ENCODE measurements at regions not wholly inside any gene's neighbourhood (a gene's known extent, or its start where the extent isn't known, plus 50 kb on each side); places are given as distances from the start of the nearest gene placed in this dataset.
A peak's percentile ranks its signal among the peaks of the same experiment; 100 is the strongest.

DNA sequence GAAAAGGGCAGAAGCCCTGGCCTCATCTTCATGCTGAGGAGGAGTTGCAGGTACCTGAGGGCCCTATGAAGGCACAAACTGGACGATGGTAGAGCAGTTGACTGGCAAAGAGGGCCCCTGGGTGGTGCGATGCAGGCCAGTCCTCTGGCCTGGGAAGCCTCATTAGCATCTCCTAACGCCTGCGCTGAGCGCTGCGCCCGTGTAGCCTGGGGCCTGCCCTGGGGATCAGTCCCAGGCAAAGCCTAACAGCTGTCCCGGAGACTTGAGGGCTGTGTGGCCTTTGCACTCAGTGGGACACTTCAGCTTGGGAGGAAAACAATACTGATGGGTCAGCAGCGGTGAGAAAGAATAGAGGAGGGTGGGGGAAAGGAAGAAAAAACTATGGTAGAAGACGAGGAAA lies 187.7 kb downstream of the RAP2A start:
- no peaks in the 10 kb centered on the region for H3K9me3 ChIP-seq
- ChIA-PET CTCF (interaction anchor here (1.4 kb wide), 1 partner anchor 10 kb away, joined by 3 read pairs; no protein-coding TSS in a partner anchor), POLR2A (no interaction called here)
- H3K9ac ChIP-seq, result no peak overlapping the region
- H3K27ac ChIP-seq (ENCODE audit: low read depth in 2 of 2, low read length in 1 of 2), result no peak overlapping the region
- no peak for DNase-seq
- no peaks in the 10 kb centered on the region for H3F3A ChIP-seq (replicated peaks; ENCODE audit: insufficient read depth)
- H3K36me3 ChIP-seq (replicated peaks in 1 of 2; ENCODE audit: control insufficient read depth in 1 of 2, insufficient read depth in 2 of 2, low read length in 1 of 2), result no peaks in the 10 kb centered on the region
- no peaks in the 10 kb centered on the region for H3K9me2 ChIP-seq
- H3K4me3 ChIP-seq (ENCODE audit: low read depth in 2 of 2, low read length in 1 of 2), result no peak overlapping the region
- TF ChIP-seq ELF1 (IDR thresholded peaks at IDR 0.05), result no peak
- H2AFZ ChIP-seq (ENCODE audit: low read depth), result no peak overlapping the region
- no peaks in the 10 kb centered on the region for H3K79me2 ChIP-seq (ENCODE audit: insufficient read depth)
- H3K27me3 ChIP-seq (ENCODE audit: insufficient read depth), result no peaks in the 10 kb centered on the region; the same call in 1 of the 2 replicates
- H3K4me2 ChIP-seq, result no peak overlapping the region
- 47% methylated on average over 7 of the region's 10 CpGs for WGBS (ENCODE audit: low lambda C conversion rate)
- no peaks in the 10 kb centered on the region for H3K4me1 ChIP-seq (ENCODE audit: control insufficient read depth in 1 of 2, insufficient read depth in 2 of 2, low read depth in 1 of 2, low read length in 1 of 2)
- H4K20me1 ChIP-seq (ENCODE audit: insufficient read depth), result no peaks in the 10 kb centered on the region

DNA sequence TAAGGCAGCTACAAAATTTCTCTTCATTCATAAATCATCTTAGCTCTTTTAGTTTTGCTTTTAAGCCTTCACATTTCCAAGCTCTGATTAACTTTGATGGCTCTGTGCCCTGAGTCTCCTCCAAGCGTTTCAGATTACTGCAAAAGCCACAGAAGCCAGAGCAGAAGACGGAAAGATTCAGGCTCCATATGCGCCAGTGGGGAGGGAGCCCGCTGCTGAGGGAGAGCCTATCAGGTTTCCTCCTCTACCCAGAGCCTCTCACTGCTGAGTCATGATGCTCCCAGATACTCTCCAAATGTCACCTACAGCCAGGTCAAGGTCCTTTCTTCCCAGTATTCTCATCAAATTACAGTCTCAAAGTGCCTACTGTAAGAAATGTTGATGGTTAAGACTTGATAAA lies 193.6 kb downstream of the RAP2A start:
- H3K4me3 ChIP-seq (ENCODE audit: low read depth in 2 of 2, low read length in 1 of 2), result no peak overlapping the region
- WGBS (ENCODE audit: low lambda C conversion rate), result 20% methylated on average over 4 of the region's 4 CpGs
- no peaks in the 10 kb centered on the region for H3K36me3 ChIP-seq (replicated peaks in 1 of 2; ENCODE audit: control insufficient read depth in 1 of 2, insufficient read depth in 2 of 2, low read length in 1 of 2)
- H3K9me2 ChIP-seq, result no peaks in the 10 kb centered on the region
- DNase-seq, result no peak
- TF ChIP-seq POLR2AphosphoS5 (IDR thresholded peaks at IDR 0.05; ENCODE audit: low read depth, low read length) (no peak), EP300 (IDR thresholded peaks at IDR 0.05; ENCODE audit: borderline replicate concordance in 1 of 2, low read depth in 1 of 2, low read length in 1 of 2) (peak in 1 of 2 experiments; percentile 8; a peak in 1 of 4 replicates), RCOR1 (IDR thresholded peaks at IDR 0.05; ENCODE audit: low read length) (no peak), RAD21 (IDR thresholded peaks at IDR 0.05; ENCODE audit: low read length) (no peak), FOSL2 (IDR thresholded peaks at IDR 0.05; ENCODE audit: borderline replicate concordance, low read depth) (0 out of 2 replicates have a peak, but pooled peaks have one; percentile 26), GABPA (IDR thresholded peaks at IDR 0.05; ENCODE audit: low read depth) (no peak), FOXM1 (IDR thresholded peaks at IDR 0.05; ENCODE audit: low read depth) (no peak), SIN3A (IDR thresholded peaks at IDR 0.05; ENCODE audit: borderline replicate concordance, low read depth, low read length) (no peak), MXI1 (IDR thresholded peaks at IDR 0.05; ENCODE audit: low read depth, low read length) (no peak), TCF12 (IDR thresholded peaks at IDR 0.05) (peak; percentile 31; the same call in 1 of the 2 replicates), NFIC (IDR thresholded peaks at IDR 0.05; ENCODE audit: borderline replicate concordance) (peak; percentile 60), YY1 (IDR thresholded peaks at IDR 0.05; ENCODE audit: low read depth) (no peak), JUND (IDR thresholded peaks at IDR 0.05) (0 out of 2 replicates have a peak, but pooled peaks have one; percentile 28), EZH2phosphoT487 (IDR thresholded peaks at IDR 0.05; ENCODE audit: borderline replicate concordance, low read depth) (no peak), ELF1 (IDR thresholded peaks at IDR 0.05) (no peak)
- TF ChIP-seq, protein P1, sequence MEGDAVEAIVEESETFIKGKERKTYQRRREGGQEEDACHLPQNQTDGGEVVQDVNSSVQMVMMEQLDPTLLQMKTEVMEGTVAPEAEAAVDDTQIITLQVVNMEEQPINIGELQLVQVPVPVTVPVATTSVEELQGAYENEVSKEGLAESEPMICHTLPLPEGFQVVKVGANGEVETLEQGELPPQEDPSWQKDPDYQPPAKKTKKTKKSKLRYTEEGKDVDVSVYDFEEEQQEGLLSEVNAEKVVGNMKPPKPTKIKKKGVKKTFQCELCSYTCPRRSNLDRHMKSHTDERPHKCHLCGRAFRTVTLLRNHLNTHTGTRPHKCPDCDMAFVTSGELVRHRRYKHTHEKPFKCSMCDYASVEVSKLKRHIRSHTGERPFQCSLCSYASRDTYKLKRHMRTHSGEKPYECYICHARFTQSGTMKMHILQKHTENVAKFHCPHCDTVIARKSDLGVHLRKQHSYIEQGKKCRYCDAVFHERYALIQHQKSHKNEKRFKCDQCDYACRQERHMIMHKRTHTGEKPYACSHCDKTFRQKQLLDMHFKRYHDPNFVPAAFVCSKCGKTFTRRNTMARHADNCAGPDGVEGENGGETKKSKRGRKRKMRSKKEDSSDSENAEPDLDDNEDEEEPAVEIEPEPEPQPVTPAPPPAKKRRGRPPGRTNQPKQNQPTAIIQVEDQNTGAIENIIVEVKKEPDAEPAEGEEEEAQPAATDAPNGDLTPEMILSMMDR (IDR thresholded peaks at IDR 0.05), result no peak
- TF ChIP-seq, protein P2, sequence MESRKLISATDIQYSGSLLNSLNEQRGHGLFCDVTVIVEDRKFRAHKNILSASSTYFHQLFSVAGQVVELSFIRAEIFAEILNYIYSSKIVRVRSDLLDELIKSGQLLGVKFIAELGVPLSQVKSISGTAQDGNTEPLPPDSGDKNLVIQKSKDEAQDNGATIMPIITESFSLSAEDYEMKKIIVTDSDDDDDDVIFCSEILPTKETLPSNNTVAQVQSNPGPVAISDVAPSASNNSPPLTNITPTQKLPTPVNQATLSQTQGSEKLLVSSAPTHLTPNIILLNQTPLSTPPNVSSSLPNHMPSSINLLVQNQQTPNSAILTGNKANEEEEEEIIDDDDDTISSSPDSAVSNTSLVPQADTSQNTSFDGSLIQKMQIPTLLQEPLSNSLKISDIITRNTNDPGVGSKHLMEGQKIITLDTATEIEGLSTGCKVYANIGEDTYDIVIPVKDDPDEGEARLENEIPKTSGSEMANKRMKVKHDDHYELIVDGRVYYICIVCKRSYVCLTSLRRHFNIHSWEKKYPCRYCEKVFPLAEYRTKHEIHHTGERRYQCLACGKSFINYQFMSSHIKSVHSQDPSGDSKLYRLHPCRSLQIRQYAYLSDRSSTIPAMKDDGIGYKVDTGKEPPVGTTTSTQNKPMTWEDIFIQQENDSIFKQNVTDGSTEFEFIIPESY (IDR thresholded peaks at IDR 0.05; ENCODE audit: borderline replicate concordance, low read depth), result no peak
- TF ChIP-seq, protein P3, sequence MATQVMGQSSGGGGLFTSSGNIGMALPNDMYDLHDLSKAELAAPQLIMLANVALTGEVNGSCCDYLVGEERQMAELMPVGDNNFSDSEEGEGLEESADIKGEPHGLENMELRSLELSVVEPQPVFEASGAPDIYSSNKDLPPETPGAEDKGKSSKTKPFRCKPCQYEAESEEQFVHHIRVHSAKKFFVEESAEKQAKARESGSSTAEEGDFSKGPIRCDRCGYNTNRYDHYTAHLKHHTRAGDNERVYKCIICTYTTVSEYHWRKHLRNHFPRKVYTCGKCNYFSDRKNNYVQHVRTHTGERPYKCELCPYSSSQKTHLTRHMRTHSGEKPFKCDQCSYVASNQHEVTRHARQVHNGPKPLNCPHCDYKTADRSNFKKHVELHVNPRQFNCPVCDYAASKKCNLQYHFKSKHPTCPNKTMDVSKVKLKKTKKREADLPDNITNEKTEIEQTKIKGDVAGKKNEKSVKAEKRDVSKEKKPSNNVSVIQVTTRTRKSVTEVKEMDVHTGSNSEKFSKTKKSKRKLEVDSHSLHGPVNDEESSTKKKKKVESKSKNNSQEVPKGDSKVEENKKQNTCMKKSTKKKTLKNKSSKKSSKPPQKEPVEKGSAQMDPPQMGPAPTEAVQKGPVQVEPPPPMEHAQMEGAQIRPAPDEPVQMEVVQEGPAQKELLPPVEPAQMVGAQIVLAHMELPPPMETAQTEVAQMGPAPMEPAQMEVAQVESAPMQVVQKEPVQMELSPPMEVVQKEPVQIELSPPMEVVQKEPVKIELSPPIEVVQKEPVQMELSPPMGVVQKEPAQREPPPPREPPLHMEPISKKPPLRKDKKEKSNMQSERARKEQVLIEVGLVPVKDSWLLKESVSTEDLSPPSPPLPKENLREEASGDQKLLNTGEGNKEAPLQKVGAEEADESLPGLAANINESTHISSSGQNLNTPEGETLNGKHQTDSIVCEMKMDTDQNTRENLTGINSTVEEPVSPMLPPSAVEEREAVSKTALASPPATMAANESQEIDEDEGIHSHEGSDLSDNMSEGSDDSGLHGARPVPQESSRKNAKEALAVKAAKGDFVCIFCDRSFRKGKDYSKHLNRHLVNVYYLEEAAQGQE (IDR thresholded peaks at IDR 0.05; ENCODE audit: low read depth, low read length), result no peak
- TF ChIP-seq, protein P4, sequence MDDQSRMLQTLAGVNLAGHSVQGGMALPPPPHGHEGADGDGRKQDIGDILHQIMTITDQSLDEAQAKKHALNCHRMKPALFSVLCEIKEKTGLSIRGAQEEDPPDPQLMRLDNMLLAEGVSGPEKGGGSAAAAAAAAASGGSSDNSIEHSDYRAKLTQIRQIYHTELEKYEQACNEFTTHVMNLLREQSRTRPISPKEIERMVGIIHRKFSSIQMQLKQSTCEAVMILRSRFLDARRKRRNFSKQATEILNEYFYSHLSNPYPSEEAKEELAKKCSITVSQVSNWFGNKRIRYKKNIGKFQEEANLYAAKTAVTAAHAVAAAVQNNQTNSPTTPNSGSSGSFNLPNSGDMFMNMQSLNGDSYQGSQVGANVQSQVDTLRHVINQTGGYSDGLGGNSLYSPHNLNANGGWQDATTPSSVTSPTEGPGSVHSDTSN (IDR thresholded peaks at IDR 0.05), result peak; percentile 73
- TF ChIP-seq, protein P5, sequence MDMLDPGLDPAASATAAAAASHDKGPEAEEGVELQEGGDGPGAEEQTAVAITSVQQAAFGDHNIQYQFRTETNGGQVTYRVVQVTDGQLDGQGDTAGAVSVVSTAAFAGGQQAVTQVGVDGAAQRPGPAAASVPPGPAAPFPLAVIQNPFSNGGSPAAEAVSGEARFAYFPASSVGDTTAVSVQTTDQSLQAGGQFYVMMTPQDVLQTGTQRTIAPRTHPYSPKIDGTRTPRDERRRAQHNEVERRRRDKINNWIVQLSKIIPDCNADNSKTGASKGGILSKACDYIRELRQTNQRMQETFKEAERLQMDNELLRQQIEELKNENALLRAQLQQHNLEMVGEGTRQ (IDR thresholded peaks at IDR 0.05; ENCODE audit: borderline replicate concordance, low read depth, low read length), result no peak
- H3K27me3 ChIP-seq (ENCODE audit: insufficient read depth), result no peaks in the 10 kb centered on the region
- no peak overlapping the region for H3K27ac ChIP-seq (ENCODE audit: low read depth in 2 of 2, low read length in 1 of 2)
- H3K4me2 ChIP-seq, result no peak overlapping the region
- ChIA-PET POLR2A (no interaction called here), CTCF (no interaction called here)
- no peaks in the 10 kb centered on the region for H3F3A ChIP-seq (replicated peaks; ENCODE audit: insufficient read depth)
- H4K20me1 ChIP-seq (ENCODE audit: insufficient read depth), result no peaks in the 10 kb centered on the region
- H3K9ac ChIP-seq, result no peak overlapping the region
- H3K9me3 ChIP-seq, result no peaks in the 10 kb centered on the region
- H2AFZ ChIP-seq (ENCODE audit: low read depth), result no peak overlapping the region
- no peaks in the 10 kb centered on the region for H3K79me2 ChIP-seq (ENCODE audit: insufficient read depth)
- H3K4me1 ChIP-seq (ENCODE audit: control insufficient read depth in 1 of 2, insufficient read depth in 2 of 2, low read depth in 1 of 2, low read length in 1 of 2), result peaks cover 0 to 7% of the 10 kb centered on the region in 2 experiments; a peak in 3 of 4 replicates
